AG10803 (cell line): ENCODE measurements at regions not wholly inside any gene's neighbourhood (a gene's known extent, or its start where the extent isn't known, plus 50 kb on each side); places are given as distances from the start of the nearest gene placed in this dataset.
"Not testable (repeated sequence)": the region's sequence is repeated elsewhere in the genome, so short reads cannot be mapped to it uniquely, and the experiment has no call there.

Experiments
- DNase-seq: peaks from one replicate; pipeline ENCODE4 v3.0.0; 2010; ENCODE audit warnings: low read depth
- H3K4me3 ChIP-seq: 2 replicates; pipeline ENCODE4 v1.5.1; 2011; ENCODE audit warnings: mild to moderate bottlenecking, low read length, control low read depth
- CTCF ChIP-seq: conservative IDR thresholded peaks from 2 replicates; pipeline ENCODE4 v1.5.1; 2011; ENCODE audit warnings: mild to moderate bottlenecking, low read length, control low read depth, inconsistent platforms

- not testable (repeated sequence) for DNase-seq, H3K4me3 ChIP-seq
These were observed 61.3 kb downstream of the SYF2 start for GRCh38 chr1:25171013-25171412.

GRCh38 chr1:25170439-25170838 is 61.9 kb downstream of the SYF2 start:
- no peak for DNase-seq
- H3K4me3 ChIP-seq: no peak overlapping the region
- no peak for TF ChIP-seq CTCF

GRCh38 chr1:25169610-25170009 is 62.7 kb downstream of the SYF2 start:
- DNase-seq: no peak
- H3K4me3 ChIP-seq: no peak overlapping the region
- no peak for TF ChIP-seq CTCF

DNA sequence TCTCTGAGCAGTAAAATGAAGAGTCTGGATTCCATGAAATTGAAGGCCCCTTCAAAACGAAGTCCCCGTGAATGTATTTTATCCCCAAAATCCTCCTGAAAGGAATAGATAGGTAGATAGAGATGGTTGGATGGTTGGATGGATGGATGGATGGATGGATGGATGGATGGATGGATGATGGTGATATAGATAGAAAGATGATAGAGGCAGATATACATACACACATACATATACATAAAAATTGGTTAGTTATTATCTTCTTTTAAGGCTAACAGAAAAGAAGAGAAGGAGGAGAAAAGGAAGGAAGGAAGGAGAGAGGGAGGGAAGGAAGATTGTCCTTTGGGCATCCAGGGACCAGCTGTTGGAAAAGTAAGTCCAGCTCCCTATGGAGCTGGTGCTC is 63.1 kb downstream of the SYF2 start:
- no peak for DNase-seq
- no peak for TF ChIP-seq CTCF
- no peak overlapping the region for H3K4me3 ChIP-seq

GRCh38 chr1:25168193-25169071 is 63.9 kb downstream of the SYF2 start:
- H3K4me3 ChIP-seq: no peak overlapping the region
- TF ChIP-seq CTCF: no peak
- DNase-seq: no peak

GRCh38 chr1:25167269-25168192 is 64.8 kb downstream of the SYF2 start:
- DNase-seq: no peak
- TF ChIP-seq CTCF: no peak
- H3K4me3 ChIP-seq: no peak overlapping the region

GRCh38 chr1:25166847-25167246 is 65.5 kb downstream of the SYF2 start:
- no peak overlapping the region for H3K4me3 ChIP-seq
- no peak for DNase-seq
- no peak for TF ChIP-seq CTCF
